BJ (cell line): ENCODE measurements at regions not wholly inside any gene's neighbourhood (a gene's known extent, or its start where the extent isn't known, plus 50 kb on each side); places are given as distances from the start of the nearest gene placed in this dataset.

Experiments
- CTCF ChIA-PET: fragments of 350-600 bp; formaldehyde crosslinking; extraction: SDS; loops from one replicate; lab custom pipeline; 2021; ENCODE audit warnings: antibody characterized with exemption, inconsistent platforms; lab: Yijun Ruan, JAX
- POLR2A ChIA-PET: fragments of 300-600 bp; sonication (Branson Sonifier 250); formaldehyde crosslinking; extraction: SDS; loops from one replicate; lab custom pipeline; 2021; ENCODE audit warnings: antibody characterized with exemption; lab: Charles Lee
- DNase-seq: peaks from one replicate; pipeline ENCODE4 v3.0.0-alpha.2; 2011; ENCODE audit warnings: low read depth
- H3K27me3 ChIP-seq: 2 replicates; pipeline ENCODE4 v1.6.0; 2011; ENCODE audit warnings: low read length; ENCODE audit not compliant: control insufficient read depth, insufficient read depth
- H3K36me3 ChIP-seq: 2 replicates; pipeline ENCODE4 v1.5.1; 2011; ENCODE audit warnings: low read length; ENCODE audit not compliant: control insufficient read depth, insufficient read depth
- H3K4me3 ChIP-seq: 2 replicates; pipeline ENCODE4 v1.5.1; 2011; ENCODE audit warnings: low read depth, mild to moderate bottlenecking, control low read depth, low read length
- TF ChIP-seq, protein P1 (sequence below): IDR thresholded peaks from 2 replicates; pipeline ENCODE4 v1.5.1; 2011; ENCODE audit warnings: low read depth, mild to moderate bottlenecking, control low read depth, inconsistent platforms, low read length, moderate library complexity; ENCODE audit not compliant: insufficient read depth

DNA sequence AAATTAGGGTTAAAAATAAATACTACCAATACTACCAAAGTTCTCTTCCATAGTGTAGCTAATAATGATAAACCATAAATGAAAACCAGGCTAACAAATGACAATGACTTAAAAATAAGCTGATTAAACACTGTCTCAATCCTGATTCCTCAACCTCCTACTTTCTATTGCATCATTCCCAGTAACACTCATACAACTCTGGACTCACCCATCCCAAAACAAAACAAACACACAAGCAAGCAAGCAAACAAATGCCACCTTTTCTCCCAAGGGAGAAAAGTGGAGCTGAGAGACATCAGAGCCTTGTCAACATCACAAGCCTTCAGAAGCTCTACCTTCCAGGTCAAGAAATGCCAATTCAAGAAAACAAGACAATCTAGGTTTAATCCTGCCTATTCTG, 620.7 kb downstream of the NYAP2 start:
- Histone ChIP-seq H3K27me3 (no peaks in the 10 kb centered on the region), H3K4me3 (no peak overlapping the region), H3K36me3 (no peaks in the 10 kb centered on the region)
- CTCF ChIA-PET: no interaction called here
- TF ChIP-seq, protein P1, sequence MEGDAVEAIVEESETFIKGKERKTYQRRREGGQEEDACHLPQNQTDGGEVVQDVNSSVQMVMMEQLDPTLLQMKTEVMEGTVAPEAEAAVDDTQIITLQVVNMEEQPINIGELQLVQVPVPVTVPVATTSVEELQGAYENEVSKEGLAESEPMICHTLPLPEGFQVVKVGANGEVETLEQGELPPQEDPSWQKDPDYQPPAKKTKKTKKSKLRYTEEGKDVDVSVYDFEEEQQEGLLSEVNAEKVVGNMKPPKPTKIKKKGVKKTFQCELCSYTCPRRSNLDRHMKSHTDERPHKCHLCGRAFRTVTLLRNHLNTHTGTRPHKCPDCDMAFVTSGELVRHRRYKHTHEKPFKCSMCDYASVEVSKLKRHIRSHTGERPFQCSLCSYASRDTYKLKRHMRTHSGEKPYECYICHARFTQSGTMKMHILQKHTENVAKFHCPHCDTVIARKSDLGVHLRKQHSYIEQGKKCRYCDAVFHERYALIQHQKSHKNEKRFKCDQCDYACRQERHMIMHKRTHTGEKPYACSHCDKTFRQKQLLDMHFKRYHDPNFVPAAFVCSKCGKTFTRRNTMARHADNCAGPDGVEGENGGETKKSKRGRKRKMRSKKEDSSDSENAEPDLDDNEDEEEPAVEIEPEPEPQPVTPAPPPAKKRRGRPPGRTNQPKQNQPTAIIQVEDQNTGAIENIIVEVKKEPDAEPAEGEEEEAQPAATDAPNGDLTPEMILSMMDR: no peak
- POLR2A ChIA-PET: no interaction called here
- no peak for DNase-seq

DNA sequence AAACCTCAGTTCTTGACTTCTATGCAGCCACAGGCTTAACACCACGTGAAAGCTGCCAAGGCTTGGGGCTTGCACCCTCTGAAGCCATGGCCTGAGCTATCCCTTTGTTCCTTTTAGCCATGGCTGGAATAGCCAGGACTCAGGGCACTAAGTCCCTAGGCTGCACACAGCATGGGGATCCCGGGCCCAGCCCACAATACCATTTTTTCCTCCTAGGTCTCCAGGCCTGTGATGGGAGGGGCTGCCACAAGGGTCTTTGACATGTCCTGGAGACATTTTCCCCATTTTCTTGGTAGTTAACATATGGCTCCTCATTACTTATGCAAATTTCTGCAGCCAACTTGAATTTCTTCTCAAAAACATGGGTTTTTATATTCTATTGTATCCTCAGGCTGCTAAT, 619.1 kb downstream of the NYAP2 start:
- Histone ChIP-seq H3K36me3 (no peaks in the 10 kb centered on the region), H3K4me3 (no peak overlapping the region), H3K27me3 (no peaks in the 10 kb centered on the region)
- no peak for DNase-seq
- ChIA-PET POLR2A (no interaction called here), CTCF (no interaction called here)
- TF ChIP-seq, protein P1: no peak

DNA sequence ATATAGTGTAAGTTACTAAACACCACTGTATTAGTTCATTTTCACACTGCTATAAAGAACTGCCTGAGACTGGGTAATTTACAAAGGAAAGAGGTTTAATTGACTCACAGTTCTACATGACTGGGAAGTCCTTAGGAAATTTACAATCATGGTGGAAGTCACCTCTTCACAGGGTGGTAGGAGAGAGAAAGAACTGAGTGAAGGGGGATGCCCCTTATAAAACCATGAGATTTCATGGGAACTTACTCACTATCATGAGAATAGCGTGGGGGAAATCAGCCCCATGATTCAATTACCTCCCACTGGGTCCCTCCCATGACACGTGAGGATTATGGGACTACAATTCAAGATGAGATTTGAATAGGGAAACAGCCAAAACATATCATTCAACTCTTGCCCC, 618.0 kb downstream of the NYAP2 start:
- Histone ChIP-seq H3K27me3 (no peaks in the 10 kb centered on the region), H3K4me3 (no peak overlapping the region), H3K36me3 (no peaks in the 10 kb centered on the region)
- DNase-seq: no peak
- TF ChIP-seq, protein P1: no peak
- ChIA-PET CTCF (no interaction called here), POLR2A (no interaction called here)

DNA sequence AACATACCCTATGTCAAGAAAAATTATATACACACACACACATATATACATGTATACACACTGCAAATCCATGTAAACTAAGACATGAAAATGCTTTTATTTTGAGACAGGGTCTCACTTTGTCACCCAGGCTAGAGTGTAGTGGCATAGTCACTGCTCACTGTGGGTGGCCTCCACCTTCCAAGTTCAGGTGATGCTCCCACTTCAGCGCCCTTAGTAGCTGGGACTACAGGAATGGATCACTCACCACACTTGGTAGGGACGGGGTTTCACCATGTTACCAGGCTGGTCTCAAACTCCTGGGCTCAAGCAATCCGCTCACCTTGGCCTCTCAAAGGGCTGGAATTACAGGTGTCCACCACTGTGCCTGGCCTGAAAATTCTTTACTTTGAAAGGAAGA, 617.6 kb downstream of the NYAP2 start:
- Histone ChIP-seq H3K4me3 (no peak overlapping the region), H3K27me3 (no peaks in the 10 kb centered on the region), H3K36me3 (no peaks in the 10 kb centered on the region)
- ChIA-PET CTCF (no interaction called here), POLR2A (no interaction called here)
- TF ChIP-seq, protein P1: no peak
- DNase-seq: no peak

DNA sequence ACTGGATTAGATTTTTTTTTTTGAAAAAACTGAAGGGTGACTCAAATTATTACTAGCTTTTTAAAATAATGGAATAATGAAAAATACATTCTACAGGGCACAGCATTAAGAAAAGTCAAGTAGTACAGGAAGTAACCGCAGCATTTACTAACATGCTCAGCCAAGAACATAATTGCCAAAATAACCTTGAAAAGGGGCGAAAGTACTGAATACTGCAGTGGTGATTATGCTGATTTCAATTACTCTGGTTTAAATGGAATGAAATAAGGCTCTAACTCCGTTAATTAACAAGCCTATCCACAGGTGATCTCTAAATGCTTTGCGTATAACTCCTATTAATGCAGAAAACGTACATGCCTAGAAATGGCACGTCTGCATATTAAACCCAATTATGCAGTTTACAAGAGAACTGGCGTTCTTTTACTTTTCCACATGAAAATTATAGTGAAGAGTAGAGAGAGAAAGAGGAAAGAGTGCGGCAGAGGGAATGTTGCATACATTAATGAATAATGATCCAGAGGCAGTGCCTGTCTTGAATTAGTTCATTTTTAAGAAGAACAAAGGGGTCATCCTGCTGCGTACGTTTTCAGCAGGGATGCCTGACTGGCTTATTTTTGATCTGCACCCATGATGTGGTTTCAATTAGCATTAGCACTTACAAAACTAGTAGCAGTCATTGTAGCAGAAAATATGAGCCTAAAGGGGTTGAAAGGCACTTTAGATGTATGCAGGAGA, 612.4 kb downstream of the NYAP2 start:
- ChIA-PET CTCF (no interaction called here), POLR2A (no interaction called here)
- no peak for DNase-seq
- TF ChIP-seq, protein P1: no peak
- Histone ChIP-seq H3K4me3 (no peak overlapping the region), H3K27me3 (no peaks in the 10 kb centered on the region), H3K36me3 (no peaks in the 10 kb centered on the region)
